NCI-H146 treated with DMSO at 0.1 percent for 48 hours (cell line): ENCODE measurements at regions not wholly inside any gene's neighbourhood (a gene's known extent, or its start where the extent isn't known, plus 50 kb on each side); places are given as distances from the start of the nearest gene placed in this dataset.

Experiments used
- DNase-seq: peaks from one replicate; lab custom pipeline; 2025; ENCODE audit not compliant: unreplicated experiment; lab: John Stamatoyannopoulos, UW

- DNase-seq = no peak
These were observed 160.9 kb upstream of the SYT6 start for GRCh38 chr1:114314576-114314975.

- DNase-seq = no peak
These were observed 160.4 kb upstream of the SYT6 start for GRCh38 chr1:114314098-114314497.

DNA sequence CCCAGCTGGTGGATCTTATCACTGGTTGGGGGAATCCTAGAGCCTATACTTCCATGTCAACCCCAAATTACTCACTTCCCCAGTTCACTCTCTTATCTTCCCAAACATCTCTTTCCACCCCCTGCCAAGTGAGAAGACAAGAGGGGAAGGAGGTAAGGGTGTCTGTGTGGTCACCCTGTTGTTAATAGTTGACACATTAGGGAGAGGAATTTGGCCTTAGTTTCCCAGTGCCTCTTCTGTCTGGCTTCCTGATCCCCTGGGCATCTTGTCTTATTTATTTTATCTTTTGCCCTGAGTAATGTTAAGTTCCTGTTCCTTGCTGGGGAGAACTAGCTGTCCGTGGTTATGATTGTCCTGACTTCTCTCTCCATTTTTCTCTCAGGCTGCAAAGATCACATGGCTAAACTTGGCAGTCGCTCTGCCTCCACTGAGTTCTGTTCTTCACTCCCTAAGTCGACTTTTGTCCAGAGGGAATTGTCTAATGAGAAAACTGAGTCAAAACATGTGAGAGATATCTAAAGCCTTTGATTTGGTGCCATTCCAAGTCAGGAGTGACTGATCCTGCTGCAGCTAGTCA, 157.1 kb upstream of the SYT6 start:
- no peak for DNase-seq

- DNase-seq = no peak
These were observed 149.2 kb upstream of the SYT6 start for GRCh38 chr1:114302821-114303220.

GRCh38 chr1:114299331-114299975, 145.8 kb upstream of the SYT6 start:
- no peak for DNase-seq

- no peak for DNase-seq
These were observed 144.3 kb upstream of the SYT6 start for GRCh38 chr1:114298008-114298407.

DNA sequence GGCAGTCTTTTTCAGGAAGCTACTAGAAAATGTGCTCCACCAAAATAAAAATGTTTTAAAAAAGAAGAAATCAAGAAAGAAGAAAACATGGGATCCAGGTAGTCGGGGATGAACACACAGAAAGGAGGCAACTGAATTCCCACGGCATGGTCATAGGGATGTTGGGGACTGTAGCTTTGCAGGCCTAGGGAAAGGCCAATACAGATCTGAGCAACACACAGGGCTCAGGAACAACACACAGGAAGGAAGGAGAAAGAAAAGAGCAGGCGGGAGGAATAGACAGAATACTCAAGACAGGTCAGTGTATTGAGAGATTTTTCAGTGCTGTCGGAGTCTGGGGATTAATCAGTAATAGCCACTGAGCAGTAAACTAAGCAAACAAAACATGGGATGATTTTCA, 142.7 kb upstream of the SYT6 start:
- DNase-seq = no peak

- DNase-seq = no peak
These were observed 141.7 kb upstream of the SYT6 start for GRCh38 chr1:114295321-114295720.

DNA sequence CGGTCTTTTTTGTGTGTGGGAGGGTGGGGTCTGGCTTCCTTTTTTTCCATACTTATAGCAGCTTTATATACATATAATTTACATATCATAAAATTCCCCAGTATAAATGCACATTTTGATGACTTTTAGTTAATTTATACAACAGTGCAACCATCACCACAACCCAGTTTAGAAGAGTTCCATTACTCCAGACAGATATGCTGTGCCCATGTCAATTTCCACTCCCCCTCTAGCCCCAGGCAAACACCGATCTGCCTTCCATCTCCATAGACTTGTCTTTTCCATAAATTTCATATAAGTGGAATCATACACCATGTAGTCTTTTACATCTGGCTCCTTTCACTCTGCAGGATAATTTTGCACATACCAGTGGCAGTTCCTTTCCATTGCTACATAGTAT, 139.2 kb upstream of the SYT6 start:
- DNase-seq = no peak

GRCh38 chr1:114292194-114292593, 138.5 kb upstream of the SYT6 start:
- no peak for DNase-seq

- DNase-seq = no peak
These were observed 137.1 kb upstream of the SYT6 start for GRCh38 chr1:114290776-114291175.

- DNase-seq = no peak
These were observed 136.7 kb upstream of the SYT6 start for GRCh38 chr1:114290341-114290740.

- no peak for DNase-seq
These were observed 136.2 kb upstream of the SYT6 start for GRCh38 chr1:114289824-114290223.

DNA sequence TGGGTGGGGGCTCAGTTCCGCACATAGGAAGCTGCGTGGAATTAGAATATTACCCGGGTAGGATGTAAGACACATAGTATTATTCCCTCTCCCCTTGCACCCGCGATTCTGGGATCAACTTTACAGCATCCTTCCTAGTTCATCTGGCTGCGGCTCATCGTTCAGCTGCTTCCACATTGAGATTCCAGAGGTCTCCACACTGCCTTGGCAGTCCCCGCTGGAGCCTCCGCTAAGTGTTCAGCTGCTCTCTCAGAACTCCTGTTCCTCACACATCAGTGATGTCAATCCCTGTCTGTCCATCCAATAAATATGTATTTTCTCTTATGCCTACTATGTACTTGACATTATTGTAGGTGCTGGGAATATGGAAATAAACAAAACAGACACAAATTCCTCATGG, 135.6 kb upstream of the SYT6 start:
- DNase-seq = no peak

- no peak for DNase-seq
These were observed 133.3 kb upstream of the SYT6 start for GRCh38 chr1:114286960-114287359.

GRCh38 chr1:114286179-114286578, 132.5 kb upstream of the SYT6 start:
- DNase-seq = no peak

- peak; percentile 42 for DNase-seq
These were observed 129.2 kb upstream of the SYT6 start for GRCh38 chr1:114282751-114283403.

GRCh38 chr1:114278911-114279310, 125.2 kb upstream of the SYT6 start:
- DNase-seq = no peak

- DNase-seq = no peak
These were observed 124.8 kb upstream of the SYT6 start for GRCh38 chr1:114278430-114278829.

DNA sequence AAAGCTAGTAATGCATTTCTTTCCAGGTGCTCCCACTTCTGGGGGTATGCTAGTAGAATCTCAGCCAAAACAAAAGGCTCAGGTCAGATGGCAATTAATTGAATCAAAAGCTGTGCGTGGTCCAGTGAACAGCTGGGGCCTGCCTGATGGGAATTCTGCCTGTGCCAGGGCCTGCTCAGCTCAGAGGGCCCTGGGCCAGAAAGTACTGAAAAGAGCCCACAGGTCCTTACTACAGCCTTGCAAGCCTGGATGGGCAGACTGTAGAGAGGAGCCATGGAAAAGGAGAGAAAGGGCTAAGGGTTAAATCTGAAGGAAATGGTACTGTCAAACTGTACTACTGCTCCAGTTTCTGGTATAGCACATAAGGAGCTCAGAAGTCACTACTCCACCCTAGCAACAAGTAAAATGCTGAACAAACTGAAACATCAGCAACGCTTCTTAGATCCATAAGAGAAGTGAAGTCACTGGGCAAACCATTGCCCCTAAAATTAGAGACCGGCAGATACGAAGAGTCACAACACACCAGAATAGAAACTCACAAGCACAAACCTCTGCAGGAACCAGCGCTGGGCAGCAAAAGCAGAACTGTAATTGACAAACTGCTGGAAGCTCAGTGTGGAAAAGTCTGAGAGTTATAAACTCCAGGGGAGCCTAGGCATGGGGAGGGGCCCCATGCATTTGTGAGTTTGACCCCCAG, 121.1 kb upstream of the SYT6 start:
- DNase-seq = no peak

DNA sequence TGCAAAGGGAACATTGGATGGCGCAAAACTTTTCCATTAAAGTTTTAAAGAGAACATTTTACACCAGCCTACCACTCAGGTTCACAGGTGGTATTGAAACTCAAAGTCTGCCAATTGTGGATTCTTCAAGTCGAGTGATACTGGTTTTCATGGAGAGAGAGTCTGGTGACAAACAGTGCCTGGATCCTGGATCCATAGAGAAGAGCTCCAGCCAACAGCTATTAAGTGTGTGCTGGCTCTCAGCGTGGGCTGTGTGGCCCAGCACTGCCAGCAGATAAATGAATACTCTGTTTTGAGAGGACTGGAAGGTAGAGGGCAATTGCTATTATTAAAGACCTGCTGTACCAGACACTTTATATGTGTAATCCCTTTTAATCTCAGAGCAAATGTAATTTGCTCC, 118.9 kb upstream of the SYT6 start:
- DNase-seq = no peak

GRCh38 chr1:114270718-114271117, 117.0 kb upstream of the SYT6 start:
- DNase-seq = no peak
